ENCODE measurements at regions not wholly inside any gene's neighbourhood (a gene's known extent, or its start where the extent isn't known, plus 50 kb on each side); places are given as distances from the start of the nearest gene placed in this dataset.

- Histone ChIP-seq H3K27me3 (no peaks in the 10 kb centered on the region), H3K36me3 (no peaks in the 10 kb centered on the region), H3K9me3 (no peaks in the 10 kb centered on the region), H3K4me3 (no peak overlapping the region), H3K27ac (no peak overlapping the region), H3K4me1 (no peaks in the 10 kb centered on the region)
- no peak for DNase-seq
- TF ChIP-seq POLR2AphosphoS5 (IDR thresholded peaks at IDR 0.05): no peak
- TF ChIP-seq CTCF (IDR thresholded peaks at IDR 0.05): no peak
- no peak for TF ChIP-seq EP300 (IDR thresholded peaks at IDR 0.05)
- TF ChIP-seq POLR2A (IDR thresholded peaks at IDR 0.05): no peak
- WGBS, 2 donors: 80 to 91% methylated on average over 1 to 5 of the region's 5 CpGs
- ATAC-seq (ENCODE audit: low FRiP score in 2 of 2): no peak
Measured at GRCh38 chr15:77549576-77550288, 83.0 kb downstream of the LINGO1 start.

- Histone ChIP-seq H3K36me3 (no peaks in the 10 kb centered on the region), H3K27ac (no peak overlapping the region), H3K9me3 (no peaks in the 10 kb centered on the region), H3K27me3 (no peaks in the 10 kb centered on the region), H3K4me3 (no peak overlapping the region), H3K4me1 (no peaks in the 10 kb centered on the region)
- WGBS, 2 donors: 68 to 77% methylated on average over 9 to 20 of the region's 23 CpGs
- no peak for ATAC-seq (ENCODE audit: low FRiP score in 2 of 2)
- DNase-seq: peak in 1 of 2 donors; percentile 40
- TF ChIP-seq POLR2A (IDR thresholded peaks at IDR 0.05) (no peak), CTCF (IDR thresholded peaks at IDR 0.05) (no peak), POLR2AphosphoS5 (IDR thresholded peaks at IDR 0.05) (no peak), EP300 (IDR thresholded peaks at IDR 0.05) (no peak)
Measured at GRCh38 chr15:77548589-77549557, 83.8 kb downstream of the LINGO1 start.

GRCh38 chr15:77547801-77548588 is 84.7 kb downstream of the LINGO1 start:
- TF ChIP-seq POLR2A (IDR thresholded peaks at IDR 0.05) (no peak), CTCF (IDR thresholded peaks at IDR 0.05) (no peak), POLR2AphosphoS5 (IDR thresholded peaks at IDR 0.05) (no peak), EP300 (IDR thresholded peaks at IDR 0.05) (no peak)

GRCh38 chr15:77546870-77547269 is 85.8 kb downstream of the LINGO1 start:
- TF ChIP-seq CTCF (IDR thresholded peaks at IDR 0.05): no peak
- TF ChIP-seq POLR2A (IDR thresholded peaks at IDR 0.05): no peak
- no peak for TF ChIP-seq EP300 (IDR thresholded peaks at IDR 0.05)
- no peak for TF ChIP-seq POLR2AphosphoS5 (IDR thresholded peaks at IDR 0.05)
- DNase-seq (no peak), ATAC-seq (ENCODE audit: low FRiP score in 2 of 2) (no peak)
- WGBS, 2 donors: 62 to 100% methylated on average over 1 of the region's 1 CpG
- Histone ChIP-seq H3K9me3 (no peaks in the 10 kb centered on the region), H3K4me3 (no peak overlapping the region), H3K36me3 (no peaks in the 10 kb centered on the region), H3K27me3 (no peaks in the 10 kb centered on the region), H3K27ac (no peak overlapping the region), H3K4me1 (peaks cover 10 to 15% (median 13%) of the 10 kb centered on the region in 4 donors)

More at GRCh38 chr15:77547801-77548588, 84.7 kb downstream of the LINGO1 start:
- no peak overlapping the region for H3K27ac ChIP-seq
- no peaks in the 10 kb centered on the region for H3K36me3 ChIP-seq
- no peak overlapping the region for H3K4me3 ChIP-seq
- 72 to 82% methylated on average over 15 to 19 of the region's 19 CpGs for WGBS, 2 donors
- no peaks in the 10 kb centered on the region for H3K9me3 ChIP-seq
- DNase-seq (peak in 1 of 2 donors; percentile 42), ATAC-seq (ENCODE audit: low FRiP score in 2 of 2) (no peak)
- H3K27me3 ChIP-seq: no peaks in the 10 kb centered on the region
- H3K4me1 ChIP-seq: peaks cover 6 to 8% (median 8%) of the 10 kb centered on the region in 4 donors

All from upper lobe of left lung (tissue), 6 donors.